ENCODE measurements at regions not wholly inside any gene's neighbourhood (a gene's known extent, or its start where the extent isn't known, plus 50 kb on each side); places are given as distances from the start of the nearest gene placed in this dataset.

DNA sequence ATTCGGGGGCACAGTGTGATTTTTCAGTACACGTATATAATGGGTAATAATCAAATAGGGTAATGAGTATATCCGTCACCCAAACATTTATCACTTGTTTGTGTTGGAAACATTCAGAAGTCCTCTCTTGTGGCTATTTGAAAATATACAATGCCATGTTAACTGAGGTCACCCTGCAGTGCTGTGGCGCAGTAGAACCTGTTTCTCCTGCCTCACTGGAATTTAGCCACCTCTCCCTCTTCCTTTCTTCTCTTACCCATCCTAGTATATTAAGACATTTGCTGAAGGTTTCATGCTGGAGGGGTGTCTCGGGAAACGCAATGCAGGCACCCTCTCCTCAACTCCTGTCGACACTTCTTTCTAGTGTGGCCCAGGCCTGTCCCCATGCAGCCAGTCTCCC lies 425.3 kb upstream of the MKI67 start:
- CTCF ChIA-PET = no interaction called here
- H4K20me1 ChIP-seq (ENCODE audit: low read length) = no peaks in the 10 kb centered on the region
- DNase-seq = no peak
- ATAC-seq = no peak
- H3K9me2 ChIP-seq (replicated peaks; ENCODE audit: low read length) = no peaks in the 10 kb centered on the region
- no TSS peak for BruUV-seq (replicated peaks)
- H3K4me1 ChIP-seq (ENCODE audit: insufficient read depth, low read length) = no peaks in the 10 kb centered on the region
- intact Hi-C loops (cut with micrococcal nuclease) = no loop called here
- no peak overlapping the region for H3K4me2 ChIP-seq (ENCODE audit: low read length)
- H3K9me3 ChIP-seq (ENCODE audit: low read length) = no peaks in the 10 kb centered on the region
- POLR2A ChIA-PET (ENCODE audit: unreplicated experiment) = no interaction called here
- no peak overlapping the region for H3K9ac ChIP-seq (ENCODE audit: low read length)
- H3K36me3 ChIP-seq (ENCODE audit: low read depth, low read length) = no peaks in the 10 kb centered on the region
- no peaks in the 10 kb centered on the region for H3K79me2 ChIP-seq (ENCODE audit: low read length)
- no peak for TF ChIP-seq EZH2 (IDR thresholded peaks at IDR 0.05; ENCODE audit: low read length, unreplicated experiment)
- no peak for TF ChIP-seq EZH2phosphoT487 (IDR thresholded peaks at IDR 0.05; ENCODE audit: borderline replicate concordance, low read length)
- TF ChIP-seq CTCF (conservative IDR thresholded peaks at IDR 0.05; ENCODE audit: low read depth, low read length) = no peak
- no peaks in the 10 kb centered on the region; the same call in 1 of the 2 replicates for H3K27me3 ChIP-seq (ENCODE audit: low read length)
- no peak overlapping the region for H3K4me3 ChIP-seq (ENCODE audit: low read length)
- H2AFZ ChIP-seq (ENCODE audit: low read length) = no peak overlapping the region
- H3K27ac ChIP-seq (ENCODE audit: low read length) = no peak overlapping the region
- H3F3A ChIP-seq (ENCODE audit: low read length, unreplicated experiment) = no peaks in the 10 kb centered on the region

GRCh38 chr10:128553755-128554154 lies 427.5 kb upstream of the MKI67 start:
- BruUV-seq (replicated peaks) = no TSS peak
- no peaks in the 10 kb centered on the region for H3K4me1 ChIP-seq (ENCODE audit: insufficient read depth, low read length)
- no peaks in the 10 kb centered on the region for H3K36me3 ChIP-seq (ENCODE audit: low read depth, low read length)
- no peak for DNase-seq
- H3K27me3 ChIP-seq (ENCODE audit: low read length) = no peaks in the 10 kb centered on the region; the same call in 1 of the 2 replicates
- no peak for TF ChIP-seq CTCF (conservative IDR thresholded peaks at IDR 0.05; ENCODE audit: low read depth, low read length)
- TF ChIP-seq EZH2phosphoT487 (IDR thresholded peaks at IDR 0.05; ENCODE audit: borderline replicate concordance, low read length) = no peak
- TF ChIP-seq EZH2 (IDR thresholded peaks at IDR 0.05; ENCODE audit: low read length, unreplicated experiment) = no peak
- CTCF ChIA-PET = no interaction called here
- no peak overlapping the region for H3K9ac ChIP-seq (ENCODE audit: low read length)
- POLR2A ChIA-PET (ENCODE audit: unreplicated experiment) = no interaction called here
- intact Hi-C loops (cut with micrococcal nuclease) = no loop called here
- H3K9me3 ChIP-seq (ENCODE audit: low read length) = no peaks in the 10 kb centered on the region
- no peak overlapping the region for H3K27ac ChIP-seq (ENCODE audit: low read length)
- no peak for ATAC-seq
- no peaks in the 10 kb centered on the region for H4K20me1 ChIP-seq (ENCODE audit: low read length)
- no peaks in the 10 kb centered on the region for H3K9me2 ChIP-seq (replicated peaks; ENCODE audit: low read length)
- no peak overlapping the region for H3K4me2 ChIP-seq (ENCODE audit: low read length)
- H3F3A ChIP-seq (ENCODE audit: low read length, unreplicated experiment) = no peaks in the 10 kb centered on the region
- H3K79me2 ChIP-seq (ENCODE audit: low read length) = no peaks in the 10 kb centered on the region
- no peak overlapping the region for H2AFZ ChIP-seq (ENCODE audit: low read length)
- no peak overlapping the region for H3K4me3 ChIP-seq (ENCODE audit: low read length)

GRCh38 chr10:128556182-128557110 lies 430.2 kb upstream of the MKI67 start:
- Histone ChIP-seq H3K36me3 (ENCODE audit: low read depth, low read length) (no peaks in the 10 kb centered on the region), H3K27ac (ENCODE audit: low read length) (no peak overlapping the region), H3K4me2 (ENCODE audit: low read length) (no peak overlapping the region), H3K9me3 (ENCODE audit: low read length) (no peaks in the 10 kb centered on the region), H3K9ac (ENCODE audit: low read length) (no peak overlapping the region), H3K4me3 (ENCODE audit: low read length) (no peak overlapping the region), H3K4me1 (ENCODE audit: insufficient read depth, low read length) (no peaks in the 10 kb centered on the region), H4K20me1 (ENCODE audit: low read length) (no peaks in the 10 kb centered on the region), H3K27me3 (ENCODE audit: low read length) (no peaks in the 10 kb centered on the region; the same call in 1 of the 2 replicates), H3F3A (ENCODE audit: low read length, unreplicated experiment) (no peaks in the 10 kb centered on the region), H3K79me2 (ENCODE audit: low read length) (no peaks in the 10 kb centered on the region), H2AFZ (ENCODE audit: low read length) (no peak overlapping the region), H3K9me2 (replicated peaks; ENCODE audit: low read length) (no peaks in the 10 kb centered on the region)
- CTCF ChIA-PET = no interaction called here
- TF ChIP-seq CTCF (conservative IDR thresholded peaks at IDR 0.05; ENCODE audit: low read depth, low read length) (no peak), EZH2 (IDR thresholded peaks at IDR 0.05; ENCODE audit: low read length, unreplicated experiment) (no peak), EZH2phosphoT487 (IDR thresholded peaks at IDR 0.05; ENCODE audit: borderline replicate concordance, low read length) (no peak)
- intact Hi-C loops (cut with micrococcal nuclease) = no loop called here
- POLR2A ChIA-PET (ENCODE audit: unreplicated experiment) = no interaction called here
- DNase-seq (no peak), ATAC-seq (no peak)
- no TSS peak for BruUV-seq (replicated peaks)

Measured in PC-3 (cell line).